Thyroid gland (tissue), 4 donors: ENCODE measurements at regions not wholly inside any gene's neighbourhood (a gene's known extent, or its start where the extent isn't known, plus 50 kb on each side); places are given as distances from the start of the nearest gene placed in this dataset.

Experiments used
- DNase-seq, 2 donors: peaks; one replicate each; pipeline ENCODE4 v3.0.0-alpha.2; 2019
- H3K27ac ChIP-seq, 3 donors: fragments of 200-600 bp; sonication (generic); 1 replicate in 2 of 3; 2 replicates in 1 of 3; pipeline ENCODE4 v1.5.1; 2016 to 2019; ENCODE audit warnings: mild to moderate bottlenecking in 1 of 3, moderate library complexity in 1 of 3
- H3K27me3 ChIP-seq: fragments of 200-600 bp; sonication (generic); one replicate; pipeline ENCODE4 v1.5.1; 2019
- H3K36me3 ChIP-seq, 2 donors: fragments of 200-600 bp; sonication (generic); one replicate each; pipeline ENCODE4 v1.5.1; 2016 to 2019
- H3K4me1 ChIP-seq, 2 donors: fragments of 200-600 bp; sonication (generic); one replicate each; pipeline ENCODE4 v1.5.1; 2017 to 2019
- H3K4me3 ChIP-seq, 3 donors: fragments of 200-600 bp; sonication (generic); replicated peaks in 1 of 3; 1 replicate in 2 of 3; 2 replicates in 1 of 3; pipeline ENCODE4 v1.5.1; 2016; ENCODE audit warnings: mild to moderate bottlenecking in 1 of 3
- H3K9me3 ChIP-seq: fragments of 200-600 bp; sonication (generic); one replicate; pipeline ENCODE4 v1.5.1; 2017
- CTCF ChIP-seq, 6 experiments: fragments of 200-600 bp in 3 of 6; fragments of 450-650 bp in 3 of 6; sonication (generic) in 3 of 6; IDR thresholded peaks; one replicate each; pipeline ENCODE4 v1.5.1; 2016 to 2019; ENCODE audit warnings: antibody characterized with exemption in 6 of 6, mild to moderate bottlenecking in 2 of 6, inconsistent platforms in 1 of 6, moderate library complexity in 1 of 6
- POLR2A ChIP-seq, 2 donors: fragments of 450-650 bp; IDR thresholded peaks; one replicate each; pipeline ENCODE4 v1.6.1; 2017; ENCODE audit warnings: antibody characterized with exemption in 2 of 2, mild to moderate bottlenecking in 2 of 2, moderate library complexity in 1 of 2
- WGBS, 2 donors: methylation state at CpG; one replicate each; pipeline ENCODE4 v1.1.5; 2017; 5-methylcytosine and 5-hydroxymethylcytosine counted together
- intact Hi-C: fragments of 100-400 bp; cut with DNase I; formaldehyde crosslinking; loops from one replicate; pipeline ENCODE4 v1.15.1; 2023

DNA sequence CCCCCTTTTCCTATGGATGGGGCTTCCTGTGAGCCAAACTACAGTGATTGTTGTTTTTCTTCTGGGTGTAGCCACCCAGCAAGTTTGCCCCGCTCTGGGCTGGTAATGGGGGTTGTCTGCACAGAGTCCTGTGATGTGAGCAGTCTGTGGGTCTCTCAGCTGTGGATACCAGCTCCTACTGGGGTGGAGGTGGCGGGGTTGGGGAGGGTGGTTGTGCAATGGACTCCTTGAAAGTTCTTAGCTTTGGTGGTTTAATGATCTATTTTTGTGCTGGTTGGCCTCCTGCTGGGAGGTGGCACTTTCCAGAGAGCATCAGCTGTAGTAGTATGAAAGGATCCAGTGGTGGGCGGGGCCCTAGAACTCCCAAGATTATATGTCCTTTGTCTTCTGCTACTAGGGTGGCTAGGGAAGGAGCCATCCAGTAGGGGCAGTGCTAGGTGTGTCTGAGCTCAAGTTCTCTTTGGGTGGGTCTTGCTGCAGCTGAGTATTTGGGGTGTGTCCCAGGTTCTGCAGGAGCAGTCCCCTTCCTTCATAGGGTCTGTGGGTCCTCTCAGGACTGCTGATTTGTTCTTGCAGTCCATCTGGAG lies 275.6 kb upstream of the PAPPA start:
- TF ChIP-seq POLR2A (IDR thresholded peaks at IDR 0.05) = no peak
- intact Hi-C loops = no loop called here

DNA sequence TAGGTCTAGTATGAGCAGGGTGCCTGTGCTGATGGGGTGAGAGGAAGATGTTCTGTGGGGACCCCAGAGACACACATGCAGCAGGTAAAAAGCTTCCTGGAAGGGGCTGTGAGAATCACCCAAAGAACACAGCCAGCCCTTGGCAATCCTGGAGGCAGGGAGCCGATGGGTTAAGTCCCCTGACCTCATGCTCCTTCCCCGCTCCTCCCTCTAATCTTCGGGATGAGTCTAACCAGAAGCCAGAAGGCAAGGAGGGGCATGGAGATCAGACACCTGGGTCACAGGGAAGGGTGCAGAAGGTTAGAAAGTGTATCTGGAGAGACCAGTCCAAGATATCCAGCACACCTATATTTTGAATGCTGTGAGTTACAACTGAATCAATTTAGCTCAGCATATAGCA lies 274.1 kb upstream of the PAPPA start:
- Histone ChIP-seq H3K4me1 (no peaks in the 10 kb centered on the region), H3K27me3 (no peaks in the 10 kb centered on the region), H3K9me3 (no peaks in the 10 kb centered on the region), H3K4me3 (no peak overlapping the region), H3K36me3 (no peaks in the 10 kb centered on the region), H3K27ac (no peak overlapping the region)
- WGBS, 2 donors = 42 to 44% methylated on average over 3 of the region's 3 CpGs
- no peak for DNase-seq
- no peak for TF ChIP-seq CTCF (IDR thresholded peaks at IDR 0.05)
- TF ChIP-seq POLR2A (IDR thresholded peaks at IDR 0.05) = no peak
- intact Hi-C loops = no loop called here

More for the DNA sequence above, 275.6 kb upstream of the PAPPA start:
- Histone ChIP-seq H3K4me3 (no peak overlapping the region), H3K9me3 (no peaks in the 10 kb centered on the region), H3K27ac (no peak overlapping the region), H3K27me3 (no peaks in the 10 kb centered on the region), H3K4me1 (no peaks in the 10 kb centered on the region), H3K36me3 (no peaks in the 10 kb centered on the region)
- DNase-seq = no peak
- WGBS, 2 donors = 69 to 94% methylated on average over 3 of the region's 3 CpGs

DNA sequence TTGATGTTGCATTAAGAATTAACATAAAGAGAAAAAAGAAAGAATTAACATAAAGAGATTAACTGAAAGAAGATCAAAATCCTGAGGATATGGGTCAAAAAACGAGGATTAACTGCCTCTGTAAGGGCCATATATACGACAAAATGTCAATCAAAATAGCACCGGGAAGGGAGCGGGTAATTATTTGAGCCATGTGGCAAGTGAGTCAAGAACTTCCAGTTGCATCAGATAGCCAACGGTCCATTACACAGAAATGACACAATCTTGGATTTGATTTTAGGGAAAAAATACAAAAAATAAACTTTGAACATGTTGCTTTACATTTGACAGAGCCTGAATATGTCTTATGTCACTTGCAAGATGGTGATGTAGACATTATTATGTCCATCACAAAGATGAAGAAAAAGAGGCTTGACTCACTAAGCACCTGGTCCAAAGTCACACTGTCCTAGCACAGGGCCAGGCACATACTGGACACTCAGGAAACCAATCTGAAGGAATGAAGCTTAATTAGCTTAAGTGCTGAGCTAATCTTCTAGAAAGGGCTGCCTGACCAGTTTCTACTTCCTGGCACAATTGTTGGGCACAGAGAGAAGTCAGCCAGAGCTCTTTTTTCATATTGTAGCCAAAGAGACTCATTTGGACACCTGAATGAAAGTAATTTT lies 273.2 kb upstream of the PAPPA start:
- Histone ChIP-seq H3K9me3 (no peaks in the 10 kb centered on the region), H3K4me3 (no peak overlapping the region), H3K27me3 (no peaks in the 10 kb centered on the region), H3K36me3 (no peaks in the 10 kb centered on the region), H3K4me1 (no peaks in the 10 kb centered on the region), H3K27ac (no peak overlapping the region)
- no peak for DNase-seq
- TF ChIP-seq CTCF (IDR thresholded peaks at IDR 0.05) (no peak), POLR2A (IDR thresholded peaks at IDR 0.05) (no peak)
- intact Hi-C loops = no loop called here
- 80 to 81% methylated on average over 5 of the region's 5 CpGs for WGBS, 2 donors

- Histone ChIP-seq H3K27me3 (no peaks in the 10 kb centered on the region), H3K4me1 (no peaks in the 10 kb centered on the region), H3K27ac (no peak overlapping the region), H3K9me3 (no peaks in the 10 kb centered on the region), H3K4me3 (no peak overlapping the region), H3K36me3 (no peaks in the 10 kb centered on the region)
- TF ChIP-seq POLR2A (IDR thresholded peaks at IDR 0.05) (no peak), CTCF (IDR thresholded peaks at IDR 0.05) (no peak)
- no peak for DNase-seq
- intact Hi-C loops = no loop called here
Observed at GRCh38 chr9:115882911-115883310, 270.7 kb upstream of the PAPPA start.

- TF ChIP-seq CTCF (IDR thresholded peaks at IDR 0.05) (peak in 4 of 6 experiments; percentile 12 to 43 (median 34)), POLR2A (IDR thresholded peaks at IDR 0.05) (no peak)
- H3K27me3 ChIP-seq = no peaks in the 10 kb centered on the region
- H3K4me1 ChIP-seq = no peaks in the 10 kb centered on the region
- no peaks in the 10 kb centered on the region for H3K9me3 ChIP-seq
- H3K36me3 ChIP-seq = no peaks in the 10 kb centered on the region
- H3K27ac ChIP-seq = no peak overlapping the region
- H3K4me3 ChIP-seq = no peak overlapping the region
- peak; percentile 3 to 5 for DNase-seq
- intact Hi-C loops = no loop called here
- 20 to 23% methylated on average over 5 of the region's 5 CpGs for WGBS, 2 donors
Observed at GRCh38 chr9:115883467-115884329, 269.9 kb upstream of the PAPPA start.
